GM19023 (cell line): ENCODE measurements at regions not wholly inside any gene's neighbourhood (a gene's known extent, or its start where the extent isn't known, plus 50 kb on each side); places are given as distances from the start of the nearest gene placed in this dataset.
A peak's percentile ranks its signal among the peaks of the same experiment; 100 is the strongest.

Source experiments
- ATAC-seq: cut with Tn5 transposase; IDR thresholded peaks from one replicate; pipeline ENCODE4 v1.9.1; 2021; ENCODE audit warnings: mild to moderate bottlenecking, moderate library complexity; ENCODE audit not compliant: unreplicated experiment

DNA sequence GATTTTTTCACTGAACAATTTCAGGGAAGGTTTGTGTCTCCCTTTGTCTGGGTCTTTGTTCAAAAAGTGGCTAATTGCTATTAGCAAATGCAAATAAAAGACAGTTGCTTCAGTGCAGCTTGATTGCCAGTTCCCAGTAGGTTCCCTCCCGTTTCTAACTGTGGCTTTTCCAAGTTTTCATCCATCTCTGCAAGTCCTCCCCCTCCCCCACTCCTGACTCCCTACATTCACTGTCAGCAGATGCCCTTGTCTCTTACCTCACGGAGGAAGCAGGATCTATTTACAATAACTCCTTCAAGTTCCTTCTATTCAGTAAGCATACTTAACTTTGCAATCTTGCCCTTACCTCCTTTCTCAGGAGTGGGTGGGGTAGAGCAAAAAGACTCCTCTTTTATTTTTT, 55.4 kb upstream of the SCEL start:
- ATAC-seq, result no peak

DNA sequence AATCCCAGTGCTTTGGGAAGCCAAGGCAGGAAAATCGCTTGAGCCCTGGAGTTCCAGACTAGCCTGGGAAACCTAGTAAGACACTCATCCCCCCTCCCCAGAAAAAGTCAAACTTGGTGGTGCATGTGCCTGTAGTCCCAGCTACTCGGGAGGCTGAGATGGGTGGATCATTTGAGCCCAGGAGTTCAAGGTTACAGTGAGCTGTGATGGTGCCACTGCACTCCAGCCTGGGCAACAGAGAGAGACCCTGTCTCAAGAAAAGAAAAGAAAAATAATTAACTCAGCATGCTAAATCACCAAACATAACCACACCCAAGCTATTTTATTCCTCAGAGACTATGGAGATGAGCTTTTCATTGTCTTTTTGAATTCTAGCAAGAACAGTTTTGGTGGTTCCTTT, 56.2 kb upstream of the SCEL start:
- ATAC-seq, result no peak

DNA sequence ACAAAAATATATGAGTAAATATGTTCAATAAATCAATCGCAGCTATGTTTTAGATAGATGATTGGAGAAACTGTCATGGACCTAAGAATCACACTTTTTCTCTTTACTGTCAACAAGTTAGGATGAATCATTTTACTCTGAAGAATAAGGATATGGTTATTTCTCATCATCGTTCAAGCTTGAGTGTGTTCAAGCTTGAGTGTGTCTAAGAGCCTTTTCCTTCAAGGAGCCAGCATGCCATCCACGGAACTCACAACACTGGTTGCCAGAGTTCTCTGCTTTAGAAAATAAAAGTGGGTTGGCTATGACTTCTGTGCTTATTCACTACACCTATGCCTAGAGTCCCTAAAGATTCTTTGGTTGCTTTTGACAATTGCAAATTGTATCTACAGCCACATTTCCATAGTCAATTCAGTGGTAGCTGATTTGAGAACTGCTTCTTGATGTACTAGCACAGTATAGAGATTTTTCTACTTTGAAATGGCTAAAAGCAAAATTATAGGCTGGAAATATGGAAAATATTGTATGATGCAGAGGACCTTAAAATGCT, 58.1 kb upstream of the SCEL start:
- no peak for ATAC-seq

GRCh38 chr13:77476456-77476855, 59.0 kb upstream of the SCEL start:
- no peak for ATAC-seq

DNA sequence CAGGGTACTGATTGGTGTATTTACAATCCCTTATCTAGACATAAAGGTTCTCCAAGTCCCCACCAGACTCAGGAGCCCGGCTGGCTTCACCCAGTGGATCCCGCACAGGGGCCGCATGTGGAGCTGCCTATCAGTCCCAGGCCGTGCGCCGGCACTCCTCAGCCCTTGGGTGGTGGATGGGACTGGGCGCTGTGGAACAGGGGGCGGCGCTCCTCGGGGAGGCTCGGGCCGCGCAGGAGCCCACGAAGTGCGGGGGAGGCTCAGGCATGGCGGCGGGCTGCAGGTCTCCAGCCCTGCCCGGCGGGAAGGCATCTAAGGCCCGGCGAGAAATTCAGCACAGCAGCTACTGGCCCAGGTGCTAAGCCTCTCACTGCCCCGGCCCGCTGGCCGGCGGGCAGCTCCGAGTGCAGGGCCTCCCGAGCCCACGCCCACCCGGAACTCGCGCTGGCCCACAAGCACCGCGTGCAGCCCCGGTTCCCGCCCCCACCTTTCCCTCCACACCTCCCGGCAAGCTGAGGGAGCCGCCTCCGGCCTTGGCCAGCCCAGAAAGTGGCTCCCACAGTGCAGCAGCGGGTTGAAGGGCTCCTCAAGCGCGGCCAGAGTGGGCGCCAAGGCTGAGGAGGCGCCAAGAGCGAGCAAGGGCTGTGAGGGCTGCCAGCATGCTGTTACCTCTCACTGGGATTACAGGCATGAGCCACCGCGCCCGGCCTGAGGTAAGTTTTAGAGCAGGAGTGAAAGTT, 60.0 kb upstream of the SCEL start:
- ATAC-seq, result no peak

DNA sequence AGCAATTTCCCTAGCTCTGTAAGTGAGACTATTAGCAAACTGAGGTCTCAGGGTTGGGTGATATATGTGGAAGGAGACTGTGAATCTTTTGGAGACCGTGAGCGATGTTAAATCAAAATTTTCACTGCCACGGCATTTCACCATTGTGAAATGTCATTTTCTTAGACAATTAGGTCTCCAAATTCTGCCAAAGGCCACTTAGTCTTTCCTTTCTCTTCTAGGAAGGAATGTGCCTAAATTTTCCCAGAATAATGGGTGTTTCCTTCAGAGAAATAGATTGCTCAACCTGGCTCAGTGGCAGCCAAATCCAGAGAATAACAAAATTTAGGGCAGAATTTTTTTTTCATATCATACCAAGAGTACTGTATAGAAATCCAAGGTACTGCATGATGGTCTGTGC, 64.5 kb upstream of the SCEL start:
- ATAC-seq, result no peak

DNA sequence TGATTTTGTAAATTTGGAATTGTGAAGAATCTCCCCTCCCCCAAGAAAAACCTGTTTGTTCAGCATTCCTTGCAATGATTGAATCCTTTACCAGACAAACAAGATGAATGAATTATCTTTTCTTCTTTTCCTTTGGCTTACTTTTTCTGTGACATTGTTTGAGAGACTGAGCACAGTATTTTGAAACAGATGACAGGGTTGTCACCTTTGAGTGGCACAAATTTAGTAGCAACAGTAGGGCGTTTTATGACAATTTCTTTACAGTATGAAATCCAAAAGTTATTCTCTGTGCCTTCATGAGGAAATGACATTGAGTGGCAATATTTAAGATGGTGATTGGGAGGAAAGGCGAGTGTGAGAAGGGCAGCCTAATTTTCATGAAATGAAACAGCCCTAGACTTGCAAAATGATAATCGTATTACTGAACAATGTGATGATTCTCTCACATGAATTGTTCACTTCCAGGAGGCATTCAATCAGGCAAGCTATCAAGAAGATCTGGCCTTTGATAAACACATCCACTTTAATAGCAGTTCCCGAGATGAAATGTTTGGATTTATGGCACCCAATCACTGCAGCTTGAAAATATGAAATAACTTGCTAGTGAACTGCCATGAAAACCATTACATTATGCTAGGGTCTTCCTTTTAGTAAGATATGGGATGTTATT, 68.6 kb upstream of the SCEL start:
- ATAC-seq, result no peak

DNA sequence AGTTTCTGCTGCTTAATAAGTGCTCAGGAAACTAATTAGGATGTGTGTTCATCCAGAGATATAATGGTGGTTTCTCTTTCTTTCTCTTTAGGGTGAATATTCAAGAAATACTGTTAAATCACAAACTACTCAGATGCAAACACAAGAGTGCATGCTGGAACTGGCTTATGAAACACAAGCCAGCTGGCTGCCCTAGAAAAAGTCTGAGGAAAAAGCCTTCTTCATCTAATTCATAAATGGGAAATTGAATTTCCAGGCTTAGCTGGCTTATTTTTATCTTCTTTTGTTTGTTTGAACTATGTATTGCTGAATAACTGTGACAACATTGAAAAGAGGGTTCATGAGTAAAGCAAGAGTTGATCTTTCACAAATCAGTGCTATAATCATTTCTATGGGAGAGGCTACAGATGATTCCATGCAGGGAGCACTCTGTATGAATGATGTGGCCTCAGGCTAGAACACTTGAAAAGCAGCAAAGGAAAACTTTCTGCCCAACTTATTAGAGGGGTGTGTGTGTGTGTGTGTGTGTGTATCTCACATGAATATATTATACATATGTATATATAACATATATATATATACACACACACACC, 69.8 kb upstream of the SCEL start:
- ATAC-seq, result no peak

DNA sequence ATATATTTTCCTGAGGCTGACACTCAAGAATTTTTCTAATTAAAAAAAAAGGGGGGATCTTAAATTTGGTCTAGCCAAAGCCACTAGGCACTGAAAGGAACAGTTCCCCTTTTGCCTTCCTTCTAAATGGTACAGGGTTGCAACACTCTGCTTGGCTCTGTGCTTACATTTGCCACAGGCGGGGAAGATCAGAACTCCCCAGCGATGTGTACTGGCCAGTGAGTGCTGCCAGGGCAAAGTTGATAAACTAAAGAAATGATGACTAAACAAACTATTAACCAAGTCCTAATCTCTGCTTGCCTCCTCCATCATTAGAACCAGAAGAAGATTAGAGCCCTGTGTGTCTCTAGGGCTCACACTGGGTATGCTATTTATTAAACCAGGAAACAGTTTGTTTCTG, 75.3 kb upstream of the SCEL start:
- ATAC-seq, result peak; percentile 86

DNA sequence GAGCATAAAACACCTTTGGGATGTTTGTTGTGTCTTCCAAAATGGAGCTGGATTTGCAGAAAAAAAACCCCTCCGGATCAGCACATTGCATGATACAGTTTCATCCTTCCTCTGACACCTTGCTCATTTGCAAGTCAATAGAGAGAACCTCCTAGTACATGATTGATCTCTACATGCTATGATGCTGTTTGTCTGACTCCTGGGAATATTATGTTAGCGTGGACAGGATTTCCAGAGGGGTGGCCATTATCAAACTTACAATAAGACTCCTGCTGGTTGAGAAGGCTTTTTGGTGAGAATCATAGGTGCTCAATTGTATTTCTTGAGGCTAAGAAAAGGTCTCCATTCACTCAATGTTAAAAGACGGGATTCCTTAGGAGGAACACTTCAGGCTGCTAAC, 75.9 kb upstream of the SCEL start:
- ATAC-seq, result no peak

- ATAC-seq, result no peak
Observed at GRCh38 chr13:77458736-77459135, 76.8 kb upstream of the SCEL start.

DNA sequence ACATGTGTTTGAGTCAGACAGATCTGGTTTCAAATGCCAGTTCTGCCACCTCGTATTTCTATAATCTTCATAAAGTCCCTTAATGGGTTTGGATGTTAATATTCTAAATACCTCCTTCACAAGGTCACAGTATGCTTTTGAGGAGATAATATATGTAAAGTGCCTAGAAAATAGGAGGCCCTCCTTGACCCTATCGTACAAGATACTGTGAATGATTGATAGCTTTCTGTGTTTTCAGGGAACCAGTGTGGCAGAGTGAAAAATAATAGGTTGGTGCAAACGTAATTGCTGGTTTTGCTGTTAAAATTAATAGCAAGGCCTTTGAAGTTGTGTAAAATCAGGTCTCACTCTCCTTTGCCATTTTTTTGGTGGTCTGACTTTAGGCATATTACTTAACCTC, 77.5 kb upstream of the SCEL start:
- no peak for ATAC-seq

GRCh38 chr13:77456271-77456670, 79.2 kb upstream of the SCEL start:
- ATAC-seq, result no peak

GRCh38 chr13:77449265-77449664, 86.2 kb upstream of the SCEL start:
- ATAC-seq, result no peak

DNA sequence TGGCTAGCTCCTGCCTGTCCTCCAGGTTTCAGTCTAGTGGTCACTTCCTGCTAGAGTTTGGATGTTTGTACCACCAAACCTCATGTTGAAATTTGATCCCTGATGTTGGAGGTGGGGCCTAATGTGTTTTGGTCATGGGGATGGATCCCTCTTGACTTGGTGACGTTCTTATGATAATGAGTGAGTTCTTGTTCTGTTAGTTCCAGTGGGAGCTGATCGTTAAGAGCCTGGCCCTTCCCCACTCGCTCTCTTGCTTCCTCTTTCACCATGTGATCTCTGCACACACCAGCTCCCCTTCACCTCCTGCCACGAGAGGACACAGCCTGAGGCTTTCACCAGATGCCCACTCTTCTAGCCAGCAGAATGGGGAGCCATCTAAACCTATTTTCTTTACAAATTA, 86.8 kb upstream of the SCEL start:
- ATAC-seq, result no peak

DNA sequence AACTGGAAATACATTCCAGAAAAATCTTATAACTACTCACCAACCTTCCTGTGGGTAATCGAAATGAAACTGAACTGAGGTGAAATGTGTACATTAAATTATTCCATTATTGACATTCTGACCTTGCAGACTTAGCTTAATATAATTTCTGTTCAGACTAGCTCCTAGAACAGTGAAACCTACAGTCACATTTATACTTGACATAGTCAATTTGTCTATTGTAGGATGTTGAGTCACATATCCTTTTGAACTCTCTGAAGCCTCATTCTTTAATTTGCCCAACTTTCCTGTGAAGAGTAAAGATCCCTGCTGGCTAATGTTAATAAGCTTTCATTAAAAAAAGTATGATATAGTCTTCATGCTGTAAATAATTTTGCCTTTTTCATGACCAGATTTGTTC, 92.0 kb upstream of the SCEL start:
- no peak for ATAC-seq

DNA sequence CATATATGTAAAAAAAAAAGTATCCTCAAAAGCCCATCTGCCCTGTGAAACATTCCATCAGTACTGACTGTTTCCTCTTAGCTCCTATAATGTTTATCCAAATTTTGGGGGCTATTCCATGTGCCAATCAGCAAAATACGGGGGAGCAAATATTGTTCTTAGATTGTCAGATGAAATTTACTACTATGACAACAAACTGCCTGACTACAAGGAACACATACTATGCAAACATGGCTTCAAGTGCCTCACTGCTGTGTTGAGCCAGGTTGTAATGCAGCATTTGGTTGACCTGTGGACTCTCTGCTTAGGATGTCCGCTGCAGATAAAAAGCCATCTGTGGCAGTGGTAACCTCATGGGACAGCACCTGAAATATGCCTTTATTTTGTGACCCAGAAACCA, 98.2 kb upstream of the SCEL start:
- ATAC-seq, result no peak

GRCh38 chr13:77434289-77434688, 101.2 kb upstream of the SCEL start:
- no peak for ATAC-seq

GRCh38 chr13:77431449-77431848, 104.1 kb upstream of the SCEL start:
- no peak for ATAC-seq

- ATAC-seq, result peak; percentile 42
Observed at GRCh38 chr13:77430377-77430951, 103.6 kb upstream of the MYCBP2 start.

GRCh38 chr13:77429320-77430142, 102.6 kb upstream of the MYCBP2 start:
- ATAC-seq, result peak; percentile 69
